HepG2 (cell line): ENCODE measurements at regions not wholly inside any gene's neighbourhood (a gene's known extent, or its start where the extent isn't known, plus 50 kb on each side); places are given as distances from the start of the nearest gene placed in this dataset.

Experiments
- ATAC-seq: fragments of 200-7000 bp; cut with Tn5 transposase; 3 replicates; pipeline ENCODE4 v1.9.1; 2020; ENCODE audit warnings: mild to moderate bottlenecking, moderate library complexity
- BruUV-seq: library from RNA; stranded (reverse); fragments of 400-500 nt; replicated peaks from 2 replicates; lab custom pipeline; 2021; lab: Mats Ljungman, UMichigan
- CTCF ChIA-PET: fragments of 300-600 bp; formaldehyde crosslinking; extraction: SDS; loops from one replicate; lab custom pipeline; 2021; ENCODE audit warnings: low total read pairs, inconsistent platforms, low intra/inter-chr PET ratio; lab: Yijun Ruan, JAX
- POLR2A ChIA-PET: fragments of 350-600 bp; sonication (Branson Sonifier 250); formaldehyde crosslinking; loops from one replicate; lab custom pipeline; 2020; ENCODE audit warnings: antibody characterized with exemption, inconsistent platforms; lab: Yijun Ruan, JAX
- DNase-seq: peaks from one replicate; pipeline ENCODE4 v3.0.0-alpha.2; 2015; ENCODE audit warnings: low spot score
- FAIRE-seq: peaks from 3 replicates; lab custom pipeline; 2011; peaks lifted over from hg19 to GRCh38; lab: Jason Lieb, UNC
- H2AFZ ChIP-seq: one replicate; pipeline ENCODE4 v1.6.1; 2011; ENCODE audit warnings: low read length, inconsistent platforms
- H3K27ac ChIP-seq: fragments of 300-600 bp; 3 replicates; pipeline ENCODE4 v1.8.0; 2011; ENCODE audit warnings: mixed run types, mild to moderate bottlenecking, mixed read lengths, low read length, inconsistent platforms; ENCODE audit not compliant: insufficient read depth; ENCODE audit errors: extremely low read length
- H3K27me3 ChIP-seq, 2 experiments: fragments of 200-600 bp in 1 of 2; 2 replicates in 1 of 2; 3 replicates in 1 of 2; pipeline versions ENCODE4 v1.6.0 to v1.8.0; 2011; ENCODE audit warnings: low read length in 2 of 2, mild to moderate bottlenecking in 2 of 2, moderate library complexity in 2 of 2, inconsistent platforms in 1 of 2; ENCODE audit not compliant: insufficient read depth in 2 of 2, control insufficient read depth in 1 of 2
- H3K36me3 ChIP-seq, 2 experiments: fragments of 200-600 bp in 1 of 2; replicated peaks in 1 of 2; 2 replicates in 1 of 2; 3 replicates in 1 of 2; pipeline versions ENCODE4 v1.5.1 to v1.8.0; 2011; ENCODE audit warnings: low read length in 2 of 2, inconsistent platforms in 1 of 2; ENCODE audit not compliant: insufficient read depth in 2 of 2, control insufficient read depth in 1 of 2
- H3K4me1 ChIP-seq: 2 replicates; pipeline ENCODE4 v1.5.1; 2012; ENCODE audit warnings: low read length, inconsistent platforms; ENCODE audit not compliant: insufficient read depth
- H3K4me2 ChIP-seq: 2 replicates; pipeline ENCODE4 v1.6.0; 2011; ENCODE audit warnings: low read depth, low read length, inconsistent platforms
- H3K4me3 ChIP-seq, 3 experiments: fragments of 200-600 bp in 1 of 3; sonication (generic), shearing (Covaris generic) in 1 of 3; replicated peaks in 1 of 3; 2 replicates each; pipeline ENCODE4 v1.5.1; 2011 to 2016; ENCODE audit warnings: low read length in 3 of 3, inconsistent platforms in 2 of 3, low read depth in 2 of 3, mild to moderate bottlenecking in 2 of 3, control low read depth in 1 of 3, mixed read lengths in 1 of 3; ENCODE audit not compliant: insufficient read depth in 1 of 3
- H3K79me2 ChIP-seq: one replicate; pipeline ENCODE4 v1.6.1; 2011; ENCODE audit warnings: low read length, inconsistent platforms; ENCODE audit not compliant: insufficient read depth
- H3K9ac ChIP-seq: 2 replicates; pipeline ENCODE4 v1.6.0; 2011; ENCODE audit warnings: mild to moderate bottlenecking, low read depth, low read length, inconsistent platforms; ENCODE audit not compliant: insufficient read depth
- H3K9me3 ChIP-seq: 2 replicates; pipeline ENCODE4 v1.5.1; 2012; ENCODE audit warnings: mild to moderate bottlenecking, low read length
- H4K20me1 ChIP-seq: 2 replicates; pipeline ENCODE4 v1.6.0; 2011; ENCODE audit warnings: inconsistent platforms, mild to moderate bottlenecking, low read length, moderate library complexity; ENCODE audit not compliant: insufficient read depth
- FOXA3 ChIP-seq: IDR thresholded peaks from 2 replicates; pipeline ENCODE4 v1.6.1; 2016; ENCODE audit warnings: missing genetic modification reagents, missing compliant biosample characterization
- FOXK2 ChIP-seq: fragments of 450-650 bp; IDR thresholded peaks from 2 replicates; pipeline ENCODE4 v1.6.1; 2016
- IKZF1 ChIP-seq: fragments of 450-650 bp; IDR thresholded peaks from 2 replicates; pipeline ENCODE4 v1.7.1; 2016
- NPAS2 ChIP-seq: sonication (generic); formaldehyde crosslinking; IDR thresholded peaks from 2 replicates; pipeline ENCODE4 v1.8.0; 2022; ENCODE audit warnings: mild to moderate bottlenecking, missing genetic modification reagents, borderline replicate concordance
- PLRG1 ChIP-seq: fragments of 450-650 bp; conservative IDR thresholded peaks from 2 replicates; pipeline ENCODE4 v1.6.1; 2016
- PTBP1 ChIP-seq: fragments of 200-400 bp; formaldehyde crosslinking; IDR thresholded peaks from 2 replicates; pipeline ENCODE4 v1.6.1; 2018; ENCODE audit warnings: low read length, low read depth; ENCODE audit not compliant: poor library complexity, severe bottlenecking
- SIN3A ChIP-seq: IDR thresholded peaks from 2 replicates; pipeline ENCODE4 v1.6.1; 2011; ENCODE audit warnings: low read depth, mild to moderate bottlenecking, control low read depth, low read length, borderline replicate concordance
- TMF1 ChIP-seq: sonication (generic); formaldehyde crosslinking; IDR thresholded peaks from 2 replicates; pipeline ENCODE4 v1.8.1; 2022; ENCODE audit warnings: low read depth, missing genetic modification reagents
- ZFP90 ChIP-seq: sonication (generic); formaldehyde crosslinking; IDR thresholded peaks from 2 replicates; pipeline ENCODE4 v1.8.0; 2022; ENCODE audit warnings: missing genetic modification reagents, mild to moderate bottlenecking, inconsistent platforms, borderline replicate concordance
- ZSCAN30 ChIP-seq: sonication (generic); formaldehyde crosslinking; IDR thresholded peaks from 2 replicates; pipeline ENCODE4 v1.5.0; 2020; ENCODE audit warnings: mild to moderate bottlenecking, missing genetic modification reagents
- WGBS: methylation state at CpG from one replicate; pipeline ENCODE4 v1.1.6; 2017; ENCODE audit warnings: low lambda C conversion rate; 5-methylcytosine and 5-hydroxymethylcytosine counted together
- in situ Hi-C: cut with HindIII; loops from 2 replicates; pipeline ENCODE4 v1.10.0; 2017; ENCODE audit warnings: low pct_unique_long_range_greater_than_20kb; ENCODE audit not compliant: extremely low pct_ligation_motif_present
- intact Hi-C: fragments of 100-400 bp; cut with micrococcal nuclease; formaldehyde crosslinking; loops from one replicate; pipeline ENCODE4 v1.10.0; 2022; ENCODE audit not compliant: unreplicated experiment
- TF ChIP-seq, protein P1 (sequence below): sonication (generic); formaldehyde crosslinking; IDR thresholded peaks from 2 replicates; pipeline ENCODE4 v1.4.0; 2020; ENCODE audit warnings: missing genetic modification reagents, mild to moderate bottlenecking, borderline replicate concordance
- TF ChIP-seq, protein P2 (sequence below): IDR thresholded peaks from 2 replicates; pipeline ENCODE4 v1.6.1; 2016; ENCODE audit warnings: missing biosample characterization, missing genetic modification reagents, low read depth
- TF ChIP-seq, protein P3 (sequence below): IDR thresholded peaks from 2 replicates; pipeline ENCODE4 v1.6.1; 2012; ENCODE audit warnings: low read depth, low read length, improper control_type of control experiment

DNA sequence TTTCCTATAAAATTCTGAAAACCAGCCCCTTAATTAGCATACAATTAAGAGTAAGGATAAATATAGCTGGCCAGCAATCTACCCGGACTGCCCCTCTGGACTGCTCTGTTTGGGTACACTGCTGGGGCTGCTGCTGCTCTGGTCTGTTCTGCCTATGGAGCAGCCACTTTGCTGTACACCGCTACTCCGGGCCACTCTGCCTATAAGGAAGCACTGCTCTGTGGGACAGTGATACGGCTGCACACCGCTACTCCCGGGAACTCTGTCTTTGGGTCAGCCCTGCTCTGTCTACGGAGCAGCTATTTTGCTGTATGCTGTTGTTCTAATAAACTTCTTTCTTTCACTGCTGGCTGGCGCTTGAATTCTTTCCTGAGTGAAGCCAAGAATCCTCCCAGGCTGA lies 316.5 kb upstream of the PLSCR5 start:
- Histone ChIP-seq H2AFZ (no peak overlapping the region), H3K4me2 (no peak overlapping the region), H3K27me3 (no peaks in the 10 kb centered on the region), H3K36me3 (no peaks in the 10 kb centered on the region), H3K27ac (no peak overlapping the region), H3K4me1 (no peaks in the 10 kb centered on the region), H3K79me2 (no peaks in the 10 kb centered on the region), H4K20me1 (no peaks in the 10 kb centered on the region), H3K9ac (no peak overlapping the region), H3K9me3 (no peaks in the 10 kb centered on the region), H3K4me3 (no peak overlapping the region)
- BruUV-seq: no TSS peak
- intact Hi-C loops: no loop called here
- ChIA-PET CTCF (no interaction called here), POLR2A (no interaction called here)
- DNase-seq (no peak), ATAC-seq (peak; percentile 69), FAIRE-seq (no peak)
- no peak for TF ChIP-seq TMF1 (CRISPR knock-in tag)
- TF ChIP-seq, protein P1, sequence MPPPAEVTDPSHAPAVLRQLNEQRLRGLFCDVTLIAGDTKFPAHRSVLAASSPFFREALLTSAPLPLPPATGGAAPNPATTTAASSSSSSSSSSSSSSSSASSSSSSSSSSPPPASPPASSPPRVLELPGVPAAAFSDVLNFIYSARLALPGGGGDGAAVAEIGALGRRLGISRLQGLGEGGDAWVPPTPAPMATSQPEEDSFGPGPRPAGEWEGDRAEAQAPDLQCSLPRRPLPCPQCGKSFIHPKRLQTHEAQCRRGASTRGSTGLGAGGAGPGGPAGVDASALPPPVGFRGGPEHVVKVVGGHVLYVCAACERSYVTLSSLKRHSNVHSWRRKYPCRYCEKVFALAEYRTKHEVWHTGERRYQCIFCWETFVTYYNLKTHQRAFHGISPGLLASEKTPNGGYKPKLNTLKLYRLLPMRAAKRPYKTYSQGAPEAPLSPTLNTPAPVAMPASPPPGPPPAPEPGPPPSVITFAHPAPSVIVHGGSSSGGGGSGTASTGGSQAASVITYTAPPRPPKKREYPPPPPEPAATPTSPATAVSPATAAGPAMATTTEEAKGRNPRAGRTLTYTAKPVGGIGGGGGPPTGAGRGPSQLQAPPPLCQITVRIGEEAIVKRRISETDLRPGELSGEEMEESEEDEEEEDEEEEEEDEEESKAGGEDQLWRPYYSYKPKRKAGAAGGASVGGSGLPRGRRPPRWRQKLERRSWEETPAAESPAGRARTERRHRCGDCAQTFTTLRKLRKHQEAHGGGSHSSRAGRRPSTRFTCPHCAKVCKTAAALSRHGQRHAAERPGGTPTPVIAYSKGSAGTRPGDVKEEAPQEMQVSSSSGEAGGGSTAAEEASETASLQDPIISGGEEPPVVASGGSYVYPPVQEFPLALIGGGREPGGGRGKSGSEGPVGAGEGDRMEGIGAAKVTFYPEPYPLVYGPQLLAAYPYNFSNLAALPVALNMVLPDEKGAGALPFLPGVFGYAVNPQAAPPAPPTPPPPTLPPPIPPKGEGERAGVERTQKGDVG (CRISPR knock-in tag): no peak
- TF ChIP-seq FOXK2: no peak
- in situ Hi-C loops: no loop called here
- 18% methylated on average over 8 of the region's 8 CpGs for WGBS

DNA sequence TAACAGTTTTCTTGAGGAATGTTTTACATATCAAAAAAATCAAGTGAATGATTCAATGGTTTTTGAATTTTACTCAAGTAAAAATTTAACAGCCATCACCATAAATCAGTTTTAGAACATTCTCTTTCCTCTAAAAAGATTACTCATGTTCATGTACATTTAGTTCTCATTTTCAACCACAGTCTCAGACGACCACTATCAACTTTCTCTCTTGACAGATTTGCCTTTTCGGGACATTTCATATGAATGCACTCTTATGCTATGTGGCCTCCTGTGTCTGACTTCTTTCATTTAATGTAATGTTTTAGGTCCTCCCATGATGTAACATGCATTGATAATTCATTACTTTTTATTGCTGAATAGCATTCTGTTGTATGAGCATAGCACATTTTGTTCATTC lies 309.3 kb upstream of the PLSCR5 start:
- no peaks in the 10 kb centered on the region for H4K20me1 ChIP-seq
- BruUV-seq: no TSS peak
- no peaks in the 10 kb centered on the region for H3K27me3 ChIP-seq
- no peaks in the 10 kb centered on the region for H3K36me3 ChIP-seq
- ChIA-PET POLR2A (no interaction called here), CTCF (no interaction called here)
- intact Hi-C loops: no loop called here
- H2AFZ ChIP-seq: no peak overlapping the region
- WGBS: 2% methylated on average over 2 of the region's 2 CpGs
- no peak overlapping the region for H3K4me3 ChIP-seq
- no peak overlapping the region for H3K9ac ChIP-seq
- no peak overlapping the region for H3K27ac ChIP-seq
- H3K4me1 ChIP-seq: no peaks in the 10 kb centered on the region
- FAIRE-seq: no peak
- DNase-seq: no peak
- ATAC-seq: no peak
- no peaks in the 10 kb centered on the region for H3K9me3 ChIP-seq
- no peaks in the 10 kb centered on the region for H3K79me2 ChIP-seq
- in situ Hi-C loops: no loop called here
- no peak overlapping the region for H3K4me2 ChIP-seq
- TF ChIP-seq SIN3A (no peak), FOXA3 (no peak), PLRG1 (no peak), NPAS2 (CRISPR knock-in tag) (no peak), IKZF1 (no peak), ZSCAN30 (CRISPR knock-in tag) (no peak), PTBP1 (no peak), ZFP90 (no peak)
- TF ChIP-seq, protein P2, sequence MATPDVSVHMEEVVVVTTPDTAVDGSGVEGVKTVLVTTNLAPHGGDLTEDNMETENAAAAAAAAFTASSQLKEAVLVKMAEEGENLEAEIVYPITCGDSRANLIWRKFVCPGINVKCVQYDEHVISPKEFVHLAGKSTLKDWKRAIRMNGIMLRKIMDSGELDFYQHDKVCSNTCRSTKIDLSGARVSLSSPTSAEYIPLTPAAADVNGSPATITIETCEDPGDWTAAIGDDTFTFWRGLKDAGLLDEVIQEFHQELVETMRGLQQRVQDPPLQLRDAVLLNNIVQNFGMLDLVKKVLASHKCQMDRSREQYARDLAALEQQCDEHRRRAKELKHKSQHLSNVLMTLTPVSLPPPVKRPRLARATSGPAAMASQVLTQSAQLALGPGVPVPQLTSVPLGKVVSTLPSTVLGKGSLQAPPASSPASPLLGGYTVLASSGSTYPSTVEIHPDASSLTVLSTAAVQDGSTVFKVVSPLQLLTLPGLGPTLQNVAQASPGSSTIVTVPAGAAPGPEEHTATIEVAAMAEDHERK: no peak
- TF ChIP-seq, protein P3, sequence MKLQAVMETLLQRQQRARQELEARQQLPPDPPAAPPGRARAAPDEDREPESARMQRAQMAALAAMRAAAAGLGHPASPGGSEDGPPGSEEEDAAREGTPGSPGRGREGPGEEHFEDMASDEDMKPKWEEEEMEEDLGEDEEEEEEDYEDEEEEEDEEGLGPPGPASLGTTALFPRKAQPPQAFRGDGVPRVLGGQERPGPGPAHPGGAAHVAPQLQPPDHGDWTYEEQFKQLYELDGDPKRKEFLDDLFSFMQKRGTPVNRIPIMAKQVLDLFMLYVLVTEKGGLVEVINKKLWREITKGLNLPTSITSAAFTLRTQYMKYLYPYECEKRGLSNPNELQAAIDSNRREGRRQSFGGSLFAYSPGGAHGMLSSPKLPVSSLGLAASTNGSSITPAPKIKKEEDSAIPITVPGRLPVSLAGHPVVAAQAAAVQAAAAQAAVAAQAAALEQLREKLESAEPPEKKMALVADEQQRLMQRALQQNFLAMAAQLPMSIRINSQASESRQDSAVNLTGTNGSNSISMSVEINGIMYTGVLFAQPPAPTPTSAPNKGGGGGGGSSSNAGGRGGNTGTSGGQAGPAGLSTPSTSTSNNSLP: no peak
